NT2/D1 (cell line): ENCODE measurements at regions not wholly inside any gene's neighbourhood (a gene's known extent, or its start where the extent isn't known, plus 50 kb on each side); places are given as distances from the start of the nearest gene placed in this dataset.

ENCODE experiments used
- SUZ12 ChIP-seq: IDR thresholded peaks from 2 replicates; pipeline ENCODE4 v1.6.1; 2011; ENCODE audit not compliant: insufficient read length, insufficient read depth; ENCODE audit errors: extremely low read depth
- YY1 ChIP-seq: IDR thresholded peaks from 2 replicates; pipeline ENCODE4 v1.6.1; 2011; ENCODE audit not compliant: insufficient read length, insufficient read depth
- ZNF274 ChIP-seq: IDR thresholded peaks from 2 replicates; pipeline ENCODE4 v1.6.1; 2011; ENCODE audit warnings: mild to moderate bottlenecking, low read depth, low read length

DNA sequence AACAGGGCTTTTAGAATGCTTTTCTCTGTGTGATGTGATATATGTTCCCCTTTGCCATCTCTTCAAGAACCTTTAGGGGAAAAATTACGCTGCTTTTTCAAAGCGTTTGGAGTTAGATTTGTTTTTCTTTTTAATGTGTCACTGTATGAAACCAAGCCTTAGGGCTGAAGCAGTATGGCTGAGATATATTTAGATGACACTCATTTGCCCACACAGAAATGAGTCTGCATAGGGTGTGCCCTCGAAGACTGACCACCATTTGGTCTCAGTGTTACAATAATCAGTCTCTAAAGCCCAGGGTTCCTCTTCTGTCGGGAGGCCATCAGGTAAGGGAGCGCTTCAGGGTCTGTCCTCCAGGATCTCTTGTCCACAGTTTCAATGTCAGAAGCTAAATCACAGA is 213.0 kb upstream of the NCAM1 start:
- TF ChIP-seq ZNF274: no peak
- no peak for TF ChIP-seq YY1
- TF ChIP-seq SUZ12: no peak
